Hepatocyte (in vitro differentiated cells): ENCODE measurements at regions not wholly inside any gene's neighbourhood (a gene's known extent, or its start where the extent isn't known, plus 50 kb on each side); places are given as distances from the start of the nearest gene placed in this dataset.

Experiments used
- DNase-seq: peaks from one replicate; pipeline ENCODE4 v3.0.0-alpha.2; 2016; ENCODE audit warnings: low spot score
- H2AFZ ChIP-seq: fragments of 200-600 bp; sonication (generic); 2 replicates; pipeline ENCODE4 v1.6.0; 2016; ENCODE audit warnings: antibody characterized with exemption, mild to moderate bottlenecking
- H3K27ac ChIP-seq: fragments of 200-600 bp; sonication (generic); 2 replicates; pipeline ENCODE4 v1.5.1; 2016; ENCODE audit warnings: mild to moderate bottlenecking
- H3K27me3 ChIP-seq: fragments of 200-600 bp; sonication (generic); 2 replicates; pipeline ENCODE4 v1.6.1; 2016
- H3K36me3 ChIP-seq: fragments of 200-600 bp; sonication (generic); replicated peaks from 2 replicates; pipeline ENCODE4 v1.5.1; 2016; ENCODE audit warnings: low read depth; ENCODE audit not compliant: insufficient read depth
- H3K4me1 ChIP-seq: fragments of 200-600 bp; sonication (generic); 2 replicates; pipeline ENCODE4 v1.5.1; 2016; ENCODE audit warnings: mild to moderate bottlenecking, moderate library complexity; ENCODE audit not compliant: insufficient read depth
- H3K4me2 ChIP-seq: fragments of 200-600 bp; sonication (generic); 2 replicates; pipeline ENCODE4 v1.6.0; 2016
- H3K4me3 ChIP-seq: fragments of 200-600 bp; sonication (generic); 2 replicates; pipeline ENCODE4 v1.5.1; 2016; ENCODE audit warnings: mild to moderate bottlenecking
- H3K79me2 ChIP-seq: fragments of 200-600 bp; sonication (generic); 2 replicates; pipeline ENCODE4 v1.6.0; 2017; ENCODE audit warnings: mild to moderate bottlenecking
- H3K9me2 ChIP-seq: fragments of 200-600 bp; sonication (generic); replicated peaks from 2 replicates; pipeline ENCODE4 v1.6.0; 2017; ENCODE audit warnings: mild to moderate bottlenecking; ENCODE audit not compliant: insufficient read depth
- H3K9me3 ChIP-seq: fragments of 200-600 bp; sonication (generic); 2 replicates; pipeline ENCODE4 v1.5.1; 2016; ENCODE audit warnings: low read depth, mild to moderate bottlenecking
- H4K20me1 ChIP-seq: fragments of 200-600 bp; sonication (generic); 2 replicates; pipeline ENCODE4 v1.6.0; 2016; ENCODE audit warnings: mild to moderate bottlenecking; ENCODE audit not compliant: insufficient read depth, poor library complexity, severe bottlenecking
- EZH2 ChIP-seq: fragments of 200-600 bp; sonication (generic); IDR thresholded peaks from 2 replicates; pipeline ENCODE4 v1.6.1; 2016; ENCODE audit warnings: antibody characterized with exemption, mild to moderate bottlenecking, borderline replicate concordance
- EZH2phosphoT487 ChIP-seq: fragments of 200-600 bp; sonication (generic); IDR thresholded peaks from one replicate; pipeline ENCODE4 v1.6.1; 2018; ENCODE audit warnings: antibody characterized with exemption, mild to moderate bottlenecking, low read depth, moderate library complexity; ENCODE audit not compliant: unreplicated experiment, severe bottlenecking
- WGBS: methylation state at CpG from one replicate; pipeline ENCODE4 v1.1.6; 2016; ENCODE audit warnings: low lambda C conversion rate; ENCODE audit errors: missing lambda C conversion rate; 5-methylcytosine and 5-hydroxymethylcytosine counted together
- TF ChIP-seq, protein P1 (sequence below): fragments of 200-600 bp; sonication (generic); IDR thresholded peaks from 2 replicates; pipeline ENCODE4 v1.5.1; 2016; ENCODE audit warnings: antibody characterized with exemption, mild to moderate bottlenecking; ENCODE audit not compliant: poor library complexity

DNA sequence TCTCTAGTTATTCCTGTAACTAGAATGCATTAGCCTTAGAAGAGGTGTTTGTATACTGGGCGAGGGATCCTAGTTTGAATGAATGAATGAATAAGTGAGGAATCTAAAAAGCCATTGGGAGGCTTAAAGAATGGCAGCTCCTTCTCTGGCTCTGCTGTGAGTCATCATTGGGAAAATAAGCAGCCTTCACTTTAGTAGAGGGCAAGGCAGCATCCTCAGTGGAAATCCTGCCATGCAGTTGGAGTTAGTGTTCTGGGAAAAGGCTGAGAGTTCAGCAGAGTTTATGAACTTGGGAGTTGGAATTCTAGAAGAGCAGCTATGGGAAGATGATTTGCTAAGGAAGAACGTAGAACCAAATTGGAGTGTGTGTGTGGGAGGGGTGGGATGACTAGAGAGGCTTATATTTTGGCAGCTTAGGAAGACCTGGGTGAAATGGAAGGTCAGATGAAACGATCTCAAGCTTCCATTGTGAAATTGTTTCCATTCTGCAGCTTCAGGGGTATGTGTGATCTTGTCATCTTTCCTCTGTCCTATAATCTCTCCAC is 120.8 kb downstream of the PTCSC3 start:
- no peaks in the 10 kb centered on the region for H3K9me2 ChIP-seq
- no peaks in the 10 kb centered on the region for H3K27me3 ChIP-seq
- no peaks in the 10 kb centered on the region for H3K4me1 ChIP-seq
- no peak overlapping the region for H3K4me3 ChIP-seq
- H3K9me3 ChIP-seq: no peaks in the 10 kb centered on the region
- no peaks in the 10 kb centered on the region for H4K20me1 ChIP-seq
- H3K36me3 ChIP-seq: no peaks in the 10 kb centered on the region
- DNase-seq: no peak
- TF ChIP-seq, protein P1, sequence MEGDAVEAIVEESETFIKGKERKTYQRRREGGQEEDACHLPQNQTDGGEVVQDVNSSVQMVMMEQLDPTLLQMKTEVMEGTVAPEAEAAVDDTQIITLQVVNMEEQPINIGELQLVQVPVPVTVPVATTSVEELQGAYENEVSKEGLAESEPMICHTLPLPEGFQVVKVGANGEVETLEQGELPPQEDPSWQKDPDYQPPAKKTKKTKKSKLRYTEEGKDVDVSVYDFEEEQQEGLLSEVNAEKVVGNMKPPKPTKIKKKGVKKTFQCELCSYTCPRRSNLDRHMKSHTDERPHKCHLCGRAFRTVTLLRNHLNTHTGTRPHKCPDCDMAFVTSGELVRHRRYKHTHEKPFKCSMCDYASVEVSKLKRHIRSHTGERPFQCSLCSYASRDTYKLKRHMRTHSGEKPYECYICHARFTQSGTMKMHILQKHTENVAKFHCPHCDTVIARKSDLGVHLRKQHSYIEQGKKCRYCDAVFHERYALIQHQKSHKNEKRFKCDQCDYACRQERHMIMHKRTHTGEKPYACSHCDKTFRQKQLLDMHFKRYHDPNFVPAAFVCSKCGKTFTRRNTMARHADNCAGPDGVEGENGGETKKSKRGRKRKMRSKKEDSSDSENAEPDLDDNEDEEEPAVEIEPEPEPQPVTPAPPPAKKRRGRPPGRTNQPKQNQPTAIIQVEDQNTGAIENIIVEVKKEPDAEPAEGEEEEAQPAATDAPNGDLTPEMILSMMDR: no peak
- TF ChIP-seq EZH2phosphoT487: no peak
- TF ChIP-seq EZH2: no peak
- H3K27ac ChIP-seq: no peak overlapping the region
- WGBS: 91% methylated on average over 3 of the region's 3 CpGs
- H3K79me2 ChIP-seq: no peaks in the 10 kb centered on the region
- no peak overlapping the region for H3K4me2 ChIP-seq
- H2AFZ ChIP-seq: no peak overlapping the region

DNA sequence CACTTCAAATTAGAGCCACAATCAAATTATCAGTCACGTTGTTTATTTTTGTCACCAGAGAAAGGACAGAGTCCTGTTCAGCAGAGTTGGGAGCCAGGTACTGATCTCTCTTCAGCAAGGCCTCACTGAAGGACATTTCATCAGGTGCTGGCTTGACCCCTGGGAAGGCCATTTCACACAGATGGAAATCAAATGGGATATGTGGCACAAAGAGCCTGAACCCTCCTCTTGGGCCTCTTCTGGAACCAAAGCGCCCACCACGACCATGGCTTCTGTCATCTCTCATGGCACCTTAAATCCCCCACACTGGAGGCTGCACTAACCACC is 121.5 kb downstream of the PTCSC3 start:
- no peak for TF ChIP-seq EZH2
- TF ChIP-seq EZH2phosphoT487: no peak
- TF ChIP-seq, protein P1: no peak
- H3K4me3 ChIP-seq: no peak overlapping the region
- no peak overlapping the region for H2AFZ ChIP-seq
- H3K4me2 ChIP-seq: no peak overlapping the region
- H3K27me3 ChIP-seq: no peaks in the 10 kb centered on the region
- H3K27ac ChIP-seq: no peak overlapping the region
- H4K20me1 ChIP-seq: no peaks in the 10 kb centered on the region
- H3K9me3 ChIP-seq: no peaks in the 10 kb centered on the region
- H3K79me2 ChIP-seq: no peaks in the 10 kb centered on the region
- no peaks in the 10 kb centered on the region for H3K9me2 ChIP-seq
- H3K36me3 ChIP-seq: no peaks in the 10 kb centered on the region
- DNase-seq: no peak
- no peaks in the 10 kb centered on the region for H3K4me1 ChIP-seq
- 83% methylated on average over 3 of the region's 3 CpGs for WGBS

DNA sequence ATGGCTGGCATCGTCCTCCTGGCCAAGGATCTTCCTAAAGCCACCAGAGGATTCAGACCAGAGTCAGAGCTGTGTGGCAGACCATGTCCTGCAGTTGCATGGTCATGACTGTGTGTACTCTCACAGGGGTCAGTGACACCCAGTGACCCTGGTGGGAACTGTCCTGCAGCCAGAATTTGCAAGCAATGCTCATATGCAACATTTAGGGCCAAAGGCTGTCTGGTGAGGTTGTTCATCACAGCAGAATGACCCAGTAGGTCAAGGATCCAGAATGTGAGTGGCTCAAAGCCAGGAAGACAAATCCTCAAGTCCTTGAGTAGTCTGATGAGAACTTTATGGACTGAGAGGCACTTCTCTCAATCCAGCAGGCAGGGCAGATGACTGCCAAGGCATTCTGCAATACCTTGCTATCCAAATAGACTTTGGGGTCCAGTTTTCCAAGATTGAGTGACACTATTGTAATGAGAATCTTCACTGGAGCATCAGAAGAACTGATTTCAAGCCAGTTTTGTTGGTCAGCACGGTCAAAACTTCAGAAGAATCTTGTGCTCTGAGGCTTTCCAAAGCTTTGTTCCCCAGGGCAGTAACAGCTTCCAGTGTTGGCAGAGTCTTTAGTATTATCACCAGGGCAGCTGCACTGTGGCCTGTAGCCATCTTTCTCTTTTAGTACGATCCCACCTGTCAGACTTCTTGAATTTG is 122.0 kb downstream of the PTCSC3 start:
- Histone ChIP-seq H3K27me3 (no peaks in the 10 kb centered on the region), H4K20me1 (no peaks in the 10 kb centered on the region), H3K79me2 (no peaks in the 10 kb centered on the region), H3K9me2 (no peaks in the 10 kb centered on the region), H3K36me3 (no peaks in the 10 kb centered on the region), H3K4me2 (no peak overlapping the region), H3K4me1 (no peaks in the 10 kb centered on the region), H2AFZ (no peak overlapping the region), H3K27ac (no peak overlapping the region), H3K9me3 (no peaks in the 10 kb centered on the region), H3K4me3 (no peak overlapping the region)
- TF ChIP-seq EZH2phosphoT487: no peak
- TF ChIP-seq EZH2: no peak
- TF ChIP-seq, protein P1: no peak
- WGBS: 81% methylated on average over 3 of the region's 3 CpGs
- no peak for DNase-seq
